GM23338 (cell line): ENCODE measurements at regions not wholly inside any gene's neighbourhood (a gene's known extent, or its start where the extent isn't known, plus 50 kb on each side); places are given as distances from the start of the nearest gene placed in this dataset.

Source experiments
- ATAC-seq: fragments of 200-7000 bp; cut with Tn5 transposase; 3 replicates; pipeline ENCODE4 v1.9.1; 2020
- DNase-seq: peaks from one replicate; pipeline ENCODE4 v3.0.0-alpha.2; 2015; ENCODE audit warnings: low spot score
- H2AFZ ChIP-seq: fragments of 200-600 bp; sonication (generic); 2 replicates; pipeline ENCODE4 v1.8.0; 2016; ENCODE audit warnings: antibody characterized with exemption, mild to moderate bottlenecking, moderate library complexity
- H3F3A ChIP-seq: fragments of 200-600 bp; sonication (generic); replicated peaks from 2 replicates; pipeline ENCODE4 v1.8.0; 2017; ENCODE audit warnings: antibody characterized with exemption, mixed run types, low read depth
- H3K27ac ChIP-seq: fragments of 200-600 bp; sonication (generic); 2 replicates; pipeline ENCODE4 v1.6.1; 2016; ENCODE audit warnings: low read depth
- H3K27me3 ChIP-seq: fragments of 200-600 bp; sonication (generic); 2 replicates; pipeline ENCODE4 v1.8.0; 2016; ENCODE audit warnings: mild to moderate bottlenecking, mixed run types, moderate library complexity; ENCODE audit not compliant: insufficient read depth
- H3K36me3 ChIP-seq: fragments of 200-600 bp; sonication (generic); 2 replicates; pipeline ENCODE4 v1.8.0; 2016; ENCODE audit warnings: mild to moderate bottlenecking; ENCODE audit not compliant: insufficient read depth
- H3K4me1 ChIP-seq: fragments of 200-600 bp; sonication (generic); 2 replicates; pipeline ENCODE4 v1.8.0; 2016; ENCODE audit warnings: mild to moderate bottlenecking, moderate library complexity; ENCODE audit not compliant: insufficient read depth
- H3K4me2 ChIP-seq: fragments of 200-600 bp; sonication (generic); 2 replicates; pipeline ENCODE4 v1.7.1; 2017; ENCODE audit warnings: mixed run types
- H3K4me3 ChIP-seq: fragments of 200-600 bp; sonication (generic); 2 replicates; pipeline ENCODE4 v1.6.1; 2016; ENCODE audit warnings: mixed run types
- H3K79me2 ChIP-seq: fragments of 200-600 bp; sonication (generic); replicated peaks from 2 replicates; pipeline ENCODE4 v1.8.0; 2017; ENCODE audit warnings: mild to moderate bottlenecking; ENCODE audit not compliant: insufficient read depth
- H3K9me2 ChIP-seq: fragments of 200-600 bp; sonication (generic); 2 replicates; pipeline ENCODE4 v1.8.0; 2017; ENCODE audit not compliant: insufficient read depth
- H4K20me1 ChIP-seq: fragments of 200-600 bp; sonication (generic); replicated peaks from 2 replicates; pipeline ENCODE4 v1.8.0; 2017; ENCODE audit warnings: mild to moderate bottlenecking; ENCODE audit not compliant: insufficient read depth
- H3K27ac Mint-ChIP-seq: 2 replicates; pipeline ENCODE4 v1.8.0; 2020; ENCODE audit warnings: inconsistent platforms, mild to moderate bottlenecking, moderate library complexity, mixed read lengths
- H3K27me3 Mint-ChIP-seq: 3 replicates; pipeline ENCODE4 v1.8.0; 2022; ENCODE audit warnings: low read depth, mild to moderate bottlenecking, moderate library complexity, mixed read lengths, inconsistent platforms; ENCODE audit not compliant: insufficient read depth, poor library complexity
- H3K36me3 Mint-ChIP-seq: 3 replicates; pipeline ENCODE4 v1.8.0; 2021; ENCODE audit warnings: low read depth, mild to moderate bottlenecking, inconsistent platforms, moderate library complexity, mixed read lengths
- H3K4me1 Mint-ChIP-seq: 3 replicates; pipeline ENCODE4 v1.8.0; 2020; ENCODE audit warnings: mild to moderate bottlenecking, inconsistent platforms, mixed read lengths
- H3K4me3 Mint-ChIP-seq: 3 replicates; pipeline ENCODE4 v1.8.0; 2021; ENCODE audit warnings: moderate library complexity, mild to moderate bottlenecking, inconsistent platforms, mixed read lengths
- H3K9me3 Mint-ChIP-seq: 3 replicates; pipeline ENCODE4 v1.8.0; 2020; ENCODE audit warnings: moderate library complexity, mild to moderate bottlenecking, inconsistent platforms, mixed read lengths
- ETS1 ChIP-seq: IDR thresholded peaks from 2 replicates; pipeline ENCODE4 v1.6.1; 2016; ENCODE audit warnings: antibody characterized with exemption
- EZH2 ChIP-seq: fragments of 200-600 bp; sonication (generic); IDR thresholded peaks from one replicate; pipeline ENCODE4 v1.8.0; 2017; ENCODE audit warnings: antibody characterized with exemption, mild to moderate bottlenecking, low read depth; ENCODE audit not compliant: unreplicated experiment
- JUNB ChIP-seq: IDR thresholded peaks from one replicate; pipeline ENCODE4 v1.6.1; 2016; ENCODE audit warnings: antibody characterized with exemption; ENCODE audit not compliant: unreplicated experiment
- REST ChIP-seq: IDR thresholded peaks from one replicate; pipeline ENCODE4 v1.6.1; 2018; ENCODE audit warnings: antibody characterized with exemption; ENCODE audit not compliant: unreplicated experiment
- STAT1 ChIP-seq: IDR thresholded peaks from one replicate; pipeline ENCODE4 v1.6.1; 2016; ENCODE audit warnings: antibody characterized with exemption; ENCODE audit not compliant: unreplicated experiment

- Histone ChIP-seq H3K36me3 (no peaks in the 10 kb centered on the region), H3K9me2 (0 out of 2 replicates have a peak, but pooled peaks cover 3% of the 10 kb centered on the region), H3K27ac (no peak overlapping the region), H3F3A (no peaks in the 10 kb centered on the region), H3K79me2 (no peaks in the 10 kb centered on the region), H2AFZ (peak overlapping the region; percentile 81), H3K4me2 (no peak overlapping the region), H3K4me1 (no peaks in the 10 kb centered on the region), H3K4me3 (no peak overlapping the region), H4K20me1 (no peaks in the 10 kb centered on the region), H3K27me3 (no peaks in the 10 kb centered on the region)
- TF ChIP-seq EZH2 (no peak), JUNB (no peak), ETS1 (no peak), STAT1 (no peak)
- peaks cover 8% of the 10 kb centered on the region for H3K4me1 Mint-ChIP-seq
- no peaks in the 10 kb centered on the region for H3K27me3 Mint-ChIP-seq
- ATAC-seq (no peak), DNase-seq (peak; percentile 24)
- H3K36me3 Mint-ChIP-seq = no peaks in the 10 kb centered on the region
- H3K9me3 Mint-ChIP-seq = no peaks in the 10 kb centered on the region; the same call in 2 of the 3 replicates
- H3K4me3 Mint-ChIP-seq = no peak overlapping the region
- H3K27ac Mint-ChIP-seq = no peak overlapping the region
Measured at GRCh38 chr2:16523711-16524110, 141.9 kb downstream of the CYRIA start.

- no peak overlapping the region for H3K27ac Mint-ChIP-seq
- Histone ChIP-seq H2AFZ (peak overlapping the region; percentile 50; the same call in 1 of the 2 replicates), H3K4me2 (no peak overlapping the region), H3K4me3 (no peak overlapping the region), H3K27me3 (no peaks in the 10 kb centered on the region), H4K20me1 (no peaks in the 10 kb centered on the region), H3F3A (no peaks in the 10 kb centered on the region), H3K36me3 (no peaks in the 10 kb centered on the region), H3K9me2 (0 out of 2 replicates have a peak, but pooled peaks cover 3% of the 10 kb centered on the region), H3K4me1 (no peaks in the 10 kb centered on the region), H3K27ac (no peak overlapping the region), H3K79me2 (no peaks in the 10 kb centered on the region)
- DNase-seq = no peak
- no peak overlapping the region for H3K4me3 Mint-ChIP-seq
- no peaks in the 10 kb centered on the region; the same call in 2 of the 3 replicates for H3K9me3 Mint-ChIP-seq
- ATAC-seq = no peak
- peaks cover 8% of the 10 kb centered on the region for H3K4me1 Mint-ChIP-seq
- H3K27me3 Mint-ChIP-seq = peaks cover 2% of the 10 kb centered on the region
- TF ChIP-seq REST = no peak
- H3K36me3 Mint-ChIP-seq = no peaks in the 10 kb centered on the region
Measured at GRCh38 chr2:16522031-16522831, 143.4 kb downstream of the CYRIA start.
